ENCODE measurements at regions not wholly inside any gene's neighbourhood (a gene's known extent, or its start where the extent isn't known, plus 50 kb on each side); places are given as distances from the start of the nearest gene placed in this dataset.

GRCh38 chr13:65999411-65999810, 1230.7 kb downstream of the PCDH9 start:
- DNase-seq (ENCODE audit: low spot score): no peak
- Histone ChIP-seq H3K36me3 (no peaks in the 10 kb centered on the region), H3K27me3 (replicated peaks; ENCODE audit: insufficient read depth) (no peaks in the 10 kb centered on the region), H3K27ac (no peak overlapping the region), H3K9me3 (no peaks in the 10 kb centered on the region), H3K4me3 (no peak overlapping the region), H3K4me1 (replicated peaks) (no peaks in the 10 kb centered on the region)
- intact Hi-C loops (cut with DNase I): no loop called here
- TF ChIP-seq POLR2A (IDR thresholded peaks at IDR 0.05): no peak
- no peak for TF ChIP-seq POLR2AphosphoS5 (IDR thresholded peaks at IDR 0.05)
- TF ChIP-seq, protein P1, sequence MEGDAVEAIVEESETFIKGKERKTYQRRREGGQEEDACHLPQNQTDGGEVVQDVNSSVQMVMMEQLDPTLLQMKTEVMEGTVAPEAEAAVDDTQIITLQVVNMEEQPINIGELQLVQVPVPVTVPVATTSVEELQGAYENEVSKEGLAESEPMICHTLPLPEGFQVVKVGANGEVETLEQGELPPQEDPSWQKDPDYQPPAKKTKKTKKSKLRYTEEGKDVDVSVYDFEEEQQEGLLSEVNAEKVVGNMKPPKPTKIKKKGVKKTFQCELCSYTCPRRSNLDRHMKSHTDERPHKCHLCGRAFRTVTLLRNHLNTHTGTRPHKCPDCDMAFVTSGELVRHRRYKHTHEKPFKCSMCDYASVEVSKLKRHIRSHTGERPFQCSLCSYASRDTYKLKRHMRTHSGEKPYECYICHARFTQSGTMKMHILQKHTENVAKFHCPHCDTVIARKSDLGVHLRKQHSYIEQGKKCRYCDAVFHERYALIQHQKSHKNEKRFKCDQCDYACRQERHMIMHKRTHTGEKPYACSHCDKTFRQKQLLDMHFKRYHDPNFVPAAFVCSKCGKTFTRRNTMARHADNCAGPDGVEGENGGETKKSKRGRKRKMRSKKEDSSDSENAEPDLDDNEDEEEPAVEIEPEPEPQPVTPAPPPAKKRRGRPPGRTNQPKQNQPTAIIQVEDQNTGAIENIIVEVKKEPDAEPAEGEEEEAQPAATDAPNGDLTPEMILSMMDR (IDR thresholded peaks at IDR 0.05): no peak
- 79% methylated on average over 1 of the region's 1 CpG for WGBS

GRCh38 chr13:65990684-65991083, 1239.5 kb downstream of the PCDH9 start:
- TF ChIP-seq POLR2A (IDR thresholded peaks at IDR 0.05) (no peak), POLR2AphosphoS5 (IDR thresholded peaks at IDR 0.05) (no peak)
- TF ChIP-seq, protein P1 (IDR thresholded peaks at IDR 0.05): no peak
- H3K27me3 ChIP-seq (replicated peaks; ENCODE audit: insufficient read depth): no peaks in the 10 kb centered on the region
- H3K9me3 ChIP-seq: no peaks in the 10 kb centered on the region
- H3K27ac ChIP-seq: no peak overlapping the region
- intact Hi-C loops (cut with DNase I): no loop called here
- no peak overlapping the region for H3K4me3 ChIP-seq
- DNase-seq (ENCODE audit: low spot score): no peak
- H3K36me3 ChIP-seq: no peaks in the 10 kb centered on the region
- no peaks in the 10 kb centered on the region for H3K4me1 ChIP-seq (replicated peaks)

- Histone ChIP-seq H3K27me3 (replicated peaks; ENCODE audit: insufficient read depth) (no peaks in the 10 kb centered on the region), H3K4me3 (no peak overlapping the region), H3K36me3 (no peaks in the 10 kb centered on the region), H3K4me1 (replicated peaks) (no peaks in the 10 kb centered on the region), H3K9me3 (no peaks in the 10 kb centered on the region), H3K27ac (no peak overlapping the region)
- DNase-seq (ENCODE audit: low spot score): no peak
- intact Hi-C loops (cut with DNase I): no loop called here
- WGBS: 89% methylated on average over 10 of the region's 10 CpGs
- TF ChIP-seq POLR2AphosphoS5 (IDR thresholded peaks at IDR 0.05): no peak
- TF ChIP-seq, protein P1 (IDR thresholded peaks at IDR 0.05): no peak
- TF ChIP-seq POLR2A (IDR thresholded peaks at IDR 0.05): no peak
Observed at GRCh38 chr13:65985612-65986011, 1244.5 kb downstream of the PCDH9 start.

DNA sequence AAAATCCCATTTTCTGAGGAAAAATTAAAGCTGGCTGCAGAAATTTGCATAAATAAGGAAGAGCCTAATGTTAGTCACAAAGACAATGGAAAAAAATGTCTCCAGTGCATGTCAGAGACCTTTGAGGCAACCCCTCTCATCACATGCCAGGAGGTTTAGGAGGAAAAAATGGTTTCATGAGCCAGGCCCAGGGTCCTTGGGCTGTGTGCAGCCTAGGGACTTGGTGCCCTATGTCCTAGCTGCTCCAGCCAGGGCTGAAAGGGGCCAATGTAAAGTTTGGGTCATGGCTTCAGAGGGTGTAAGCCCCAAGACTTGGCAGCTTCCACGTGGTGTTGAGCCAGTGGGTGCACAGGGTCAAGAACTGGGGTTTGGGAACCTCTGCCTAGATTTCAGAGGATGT, 1252.6 kb downstream of the PCDH9 start:
- TF ChIP-seq, protein P1 (IDR thresholded peaks at IDR 0.05): no peak
- TF ChIP-seq POLR2A (IDR thresholded peaks at IDR 0.05) (no peak), POLR2AphosphoS5 (IDR thresholded peaks at IDR 0.05) (no peak)
- Histone ChIP-seq H3K4me1 (replicated peaks) (no peaks in the 10 kb centered on the region), H3K27me3 (replicated peaks; ENCODE audit: insufficient read depth) (no peaks in the 10 kb centered on the region), H3K9me3 (no peaks in the 10 kb centered on the region), H3K27ac (no peak overlapping the region), H3K36me3 (no peaks in the 10 kb centered on the region), H3K4me3 (no peak overlapping the region)
- no peak for DNase-seq (ENCODE audit: low spot score)
- intact Hi-C loops (cut with DNase I): no loop called here
- 45% methylated on average over 1 of the region's 1 CpG for WGBS

DNA sequence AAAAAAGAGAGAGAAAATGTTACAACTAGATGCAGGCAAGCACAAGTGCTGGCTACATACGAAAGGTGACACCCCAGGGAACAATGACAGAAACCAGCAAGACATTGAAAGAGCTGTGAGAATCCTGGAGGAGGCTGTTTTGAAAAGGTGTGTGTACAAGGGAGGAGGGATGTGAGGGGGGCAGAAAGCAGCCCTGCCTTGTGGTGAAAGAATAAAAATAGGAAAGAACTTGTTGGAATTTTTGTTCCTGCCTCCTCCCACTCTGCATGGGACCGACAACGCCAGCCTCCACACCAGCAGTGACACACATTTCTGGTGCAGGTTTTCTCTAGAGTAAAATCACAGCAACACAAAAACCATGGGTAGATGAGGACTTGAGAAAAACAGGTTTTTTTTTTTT, 1258.6 kb downstream of the PCDH9 start:
- Histone ChIP-seq H3K27me3 (replicated peaks; ENCODE audit: insufficient read depth) (no peaks in the 10 kb centered on the region), H3K36me3 (no peaks in the 10 kb centered on the region), H3K27ac (no peak overlapping the region), H3K9me3 (no peaks in the 10 kb centered on the region), H3K4me1 (replicated peaks) (no peaks in the 10 kb centered on the region), H3K4me3 (no peak overlapping the region)
- TF ChIP-seq POLR2AphosphoS5 (IDR thresholded peaks at IDR 0.05) (no peak), POLR2A (IDR thresholded peaks at IDR 0.05) (no peak)
- TF ChIP-seq, protein P1 (IDR thresholded peaks at IDR 0.05): no peak
- 50% methylated on average over 3 of the region's 3 CpGs for WGBS
- no peak for DNase-seq (ENCODE audit: low spot score)
- intact Hi-C loops (cut with DNase I): no loop called here

All from prostate gland (tissue), 2 donors.